Activated CD8-positive, alpha-beta memory T cell treated with anti-CD3 and anti-CD28 coated beads for 24 hours (primary cell): ENCODE measurements at regions not wholly inside any gene's neighbourhood (a gene's known extent, or its start where the extent isn't known, plus 50 kb on each side); places are given as distances from the start of the nearest gene placed in this dataset.
"Not testable (repeated sequence)": the region's sequence is repeated elsewhere in the genome, so short reads cannot be mapped to it uniquely, and the experiment has no call there.

Source experiments
- DNase-seq: peaks from one replicate; pipeline ENCODE4 v3.0.0-alpha.2; 2020

GRCh38 chr12:9334041-9334692 is 126.0 kb upstream of the PZP start:
- DNase-seq = no peak

- no peak for DNase-seq
Observed at GRCh38 chr12:9333161-9333560, 125.0 kb upstream of the PZP start.

- no peak for DNase-seq
Observed at GRCh38 chr12:9332564-9332963, 124.4 kb upstream of the PZP start.

GRCh38 chr12:9331218-9331626 is 123.0 kb upstream of the PZP start:
- DNase-seq = peak; percentile 91

- DNase-seq = no peak
Observed at GRCh38 chr12:9329019-9329418, 120.8 kb upstream of the PZP start.

GRCh38 chr12:9328065-9328464 is 119.9 kb upstream of the PZP start:
- no peak for DNase-seq

- no peak for DNase-seq
Observed at GRCh38 chr12:9327320-9327719, 119.1 kb upstream of the PZP start.

- not testable (repeated sequence) for DNase-seq
Observed at GRCh38 chr12:9326849-9327248, 118.7 kb upstream of the PZP start.

GRCh38 chr12:9326085-9326484 is 117.9 kb upstream of the PZP start:
- DNase-seq = no peak

- no peak for DNase-seq
Observed at GRCh38 chr12:9325471-9325870, 117.3 kb upstream of the PZP start.

GRCh38 chr12:9324782-9325181 is 116.6 kb upstream of the PZP start:
- no peak for DNase-seq

- DNase-seq = no peak
Observed at GRCh38 chr12:9323144-9323681, 115.0 kb upstream of the PZP start.

- no peak for DNase-seq
Observed at GRCh38 chr12:9319842-9320173, 111.6 kb upstream of the PZP start.

- no peak for DNase-seq
Observed at GRCh38 chr12:9319044-9319841, 111.0 kb upstream of the PZP start.

GRCh38 chr12:9313479-9313878 is 105.3 kb upstream of the PZP start:
- peak; percentile 37 for DNase-seq

- peak; percentile 46 for DNase-seq
Observed at GRCh38 chr12:9312406-9313392, 104.5 kb upstream of the PZP start.

GRCh38 chr12:9311454-9311853 is 103.3 kb upstream of the PZP start:
- not testable (repeated sequence) for DNase-seq

GRCh38 chr12:9310645-9311044 is 102.5 kb upstream of the PZP start:
- not testable (repeated sequence) for DNase-seq

GRCh38 chr12:9309749-9310148 is 101.6 kb upstream of the PZP start:
- DNase-seq = not testable (repeated sequence)

- DNase-seq = not testable (repeated sequence)
Observed at GRCh38 chr12:9308745-9309144, 100.5 kb upstream of the PZP start.

GRCh38 chr12:9308163-9308562 is 100.0 kb upstream of the PZP start:
- DNase-seq = not testable (repeated sequence)

- not testable (repeated sequence) for DNase-seq
Observed at GRCh38 chr12:9307255-9307654, 99.1 kb upstream of the PZP start.

- DNase-seq = not testable (repeated sequence)
Observed at GRCh38 chr12:9306004-9306403, 97.8 kb upstream of the PZP start.
